GM04504 (cell line): ENCODE measurements at regions not wholly inside any gene's neighbourhood (a gene's known extent, or its start where the extent isn't known, plus 50 kb on each side); places are given as distances from the start of the nearest gene placed in this dataset.

ENCODE experiments used
- DNase-seq: peaks from one replicate; pipeline ENCODE4 v3.0.0-alpha.2; 2012; ENCODE audit warnings: low read depth

- no peak for DNase-seq
Observed at GRCh38 chr9:14517154-14517906, 175.9 kb downstream of the ZDHHC21 start.

GRCh38 chr9:14516656-14517055 lies 176.6 kb downstream of the ZDHHC21 start:
- no peak for DNase-seq

GRCh38 chr9:14515571-14516198 lies 177.5 kb downstream of the ZDHHC21 start:
- DNase-seq, result no peak

- no peak for DNase-seq
Observed at GRCh38 chr9:14515049-14515448, 178.2 kb downstream of the ZDHHC21 start.

- no peak for DNase-seq
Observed at GRCh38 chr9:14512942-14513341, 180.3 kb downstream of the ZDHHC21 start.

GRCh38 chr9:14511452-14511851 lies 181.8 kb downstream of the ZDHHC21 start:
- no peak for DNase-seq

- DNase-seq, result no peak
Observed at GRCh38 chr9:14508884-14509283, 184.3 kb downstream of the ZDHHC21 start.

DNA sequence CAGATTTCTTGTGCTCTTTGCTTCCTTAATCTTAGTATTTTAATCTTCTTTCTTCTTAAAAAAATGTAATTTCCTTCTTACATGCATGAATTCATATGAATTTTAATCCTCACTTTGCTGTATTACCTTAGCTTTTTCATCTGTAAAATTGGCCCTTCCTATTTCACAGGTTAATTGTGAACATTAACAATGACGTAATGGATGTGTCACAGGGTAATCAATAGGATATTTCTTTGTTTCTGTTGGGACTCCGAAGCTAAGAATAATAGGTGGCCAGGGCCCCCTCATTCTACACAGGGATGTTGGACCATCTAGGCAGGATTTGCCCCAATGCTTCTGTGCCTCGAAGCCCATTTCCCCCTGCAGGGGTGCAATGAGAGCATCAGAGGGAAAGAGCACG lies 187.4 kb upstream of the NFIB start:
- no peak for DNase-seq

GRCh38 chr9:14500705-14501104 lies 186.8 kb upstream of the NFIB start:
- DNase-seq, result no peak

GRCh38 chr9:14499976-14500375 lies 186.0 kb upstream of the NFIB start:
- DNase-seq, result no peak

- no peak for DNase-seq
Observed at GRCh38 chr9:14498824-14499223, 184.9 kb upstream of the NFIB start.

GRCh38 chr9:14497476-14497875 lies 183.5 kb upstream of the NFIB start:
- peak; percentile 2 for DNase-seq

DNA sequence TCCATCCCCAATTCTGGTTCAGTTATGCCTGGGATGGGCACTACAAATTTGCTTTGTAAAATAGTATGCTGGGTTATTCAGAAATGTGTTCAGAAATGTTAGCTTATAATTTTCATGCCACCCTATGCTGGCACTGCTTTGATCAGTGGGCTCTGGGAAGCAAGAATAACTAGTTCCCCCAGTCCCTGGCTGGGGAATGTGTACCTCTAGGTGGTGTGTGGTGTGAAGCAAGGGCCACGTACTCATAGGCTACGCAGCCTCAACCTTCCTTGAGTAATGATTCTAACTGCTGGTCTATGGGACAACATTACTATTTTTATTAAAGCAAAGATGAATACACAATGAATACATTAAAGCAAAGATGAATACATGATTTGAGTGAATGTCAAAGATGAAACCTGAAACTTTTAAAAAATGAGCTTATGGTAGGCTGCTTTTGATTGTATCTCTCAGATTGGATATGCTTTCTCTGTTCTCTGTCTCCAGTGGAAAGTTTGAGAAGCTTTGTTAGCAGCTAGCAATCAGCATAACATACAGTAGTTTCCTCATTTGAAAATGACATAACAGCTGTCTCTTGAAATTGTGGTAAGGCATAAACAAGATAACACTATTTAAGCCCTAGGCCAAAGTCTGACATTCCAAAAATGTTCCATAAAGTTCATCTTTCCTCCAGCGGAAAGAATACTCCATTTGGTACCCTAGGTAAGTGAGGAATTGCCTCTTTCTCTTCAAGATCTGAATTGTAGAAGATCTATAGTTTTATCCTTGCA lies 174.7 kb upstream of the NFIB start:
- DNase-seq, result no peak

- DNase-seq, result no peak
Observed at GRCh38 chr9:14487547-14488185, 173.7 kb upstream of the NFIB start.

GRCh38 chr9:14485366-14485765 lies 171.4 kb upstream of the NFIB start:
- no peak for DNase-seq

- no peak for DNase-seq
Observed at GRCh38 chr9:14482856-14483255, 168.9 kb upstream of the NFIB start.

GRCh38 chr9:14480526-14480925 lies 166.6 kb upstream of the NFIB start:
- no peak for DNase-seq

- no peak for DNase-seq
Observed at GRCh38 chr9:14479163-14479560, 165.2 kb upstream of the NFIB start.

DNA sequence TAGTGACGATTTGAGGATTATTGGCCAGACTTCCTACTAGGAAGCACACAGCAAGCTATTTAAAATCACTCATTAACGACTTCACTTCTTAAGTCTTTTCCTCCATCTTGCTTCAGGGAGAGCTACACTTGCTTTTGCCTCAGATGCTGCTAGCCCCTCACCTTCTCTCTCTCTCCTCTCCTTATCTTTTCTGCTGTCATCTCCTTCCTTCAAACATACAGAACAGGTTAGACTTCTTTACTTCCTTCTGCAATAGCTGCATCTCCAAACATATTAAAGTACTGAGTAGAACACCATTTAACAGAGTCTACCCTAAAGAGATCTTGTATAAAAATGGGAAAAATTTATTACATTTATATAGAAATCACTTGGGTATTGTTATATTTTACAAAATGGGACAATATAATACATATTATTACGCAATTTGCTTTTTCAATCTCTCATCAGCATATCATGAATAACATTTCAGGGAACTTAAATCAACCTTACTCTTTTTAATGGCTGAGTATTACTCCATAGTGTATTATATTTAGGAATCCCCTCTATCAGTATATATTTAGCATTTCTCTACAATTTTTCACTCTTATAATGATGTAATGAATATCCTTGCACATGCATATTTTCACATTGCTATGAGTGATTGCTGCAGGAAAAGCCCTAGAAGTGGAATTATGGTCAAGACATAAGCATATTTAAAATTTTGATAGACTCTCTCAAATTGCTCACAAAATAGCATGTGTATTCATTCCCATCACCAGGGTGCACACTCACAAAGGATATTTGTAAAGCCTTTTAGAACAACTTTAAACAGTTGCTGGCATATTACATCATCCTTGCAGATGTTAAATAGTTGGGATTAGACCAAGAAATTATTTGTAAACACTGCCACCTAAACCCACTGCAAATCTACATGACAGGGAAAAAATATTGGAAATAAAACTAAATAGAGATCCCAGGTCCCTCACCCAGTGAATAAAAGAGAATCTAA lies 164.5 kb upstream of the NFIB start:
- no peak for DNase-seq

- no peak for DNase-seq
Observed at GRCh38 chr9:14471041-14471440, 157.1 kb upstream of the NFIB start.

DNA sequence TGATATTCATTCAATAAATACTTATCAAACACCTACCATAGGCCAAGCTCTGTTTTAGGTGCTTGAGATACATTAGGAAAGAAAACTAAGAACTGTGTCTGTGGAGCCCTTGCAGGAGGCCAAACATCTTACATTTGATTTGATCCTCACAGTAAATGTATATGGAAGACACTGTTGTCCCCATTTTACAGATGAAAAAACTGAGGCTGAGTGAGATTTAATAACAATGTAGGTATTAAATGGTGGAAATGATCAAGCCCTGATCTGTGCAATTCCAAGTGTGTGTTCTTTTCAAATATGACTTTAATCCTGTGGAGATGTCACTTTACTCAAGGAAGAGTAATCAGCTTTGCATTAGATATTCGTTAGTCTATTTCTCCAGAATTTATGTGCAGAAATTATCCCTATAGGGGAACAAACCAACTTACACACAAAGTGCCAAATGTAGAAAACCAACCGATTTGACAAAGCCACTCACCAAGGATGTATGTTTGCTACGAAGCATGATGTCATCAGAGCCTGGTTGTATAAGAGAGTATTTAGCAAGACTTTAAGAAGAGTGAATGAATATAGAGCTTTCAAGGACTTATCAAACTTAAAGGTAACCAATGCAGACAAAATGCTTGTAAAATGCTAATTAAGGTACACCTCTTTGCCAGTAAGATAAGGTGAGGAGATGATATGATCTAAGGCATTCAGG lies 153.9 kb upstream of the NFIB start:
- DNase-seq, result no peak
